ENCODE measurements at regions not wholly inside any gene's neighbourhood (a gene's known extent, or its start where the extent isn't known, plus 50 kb on each side); places are given as distances from the start of the nearest gene placed in this dataset.

DNA sequence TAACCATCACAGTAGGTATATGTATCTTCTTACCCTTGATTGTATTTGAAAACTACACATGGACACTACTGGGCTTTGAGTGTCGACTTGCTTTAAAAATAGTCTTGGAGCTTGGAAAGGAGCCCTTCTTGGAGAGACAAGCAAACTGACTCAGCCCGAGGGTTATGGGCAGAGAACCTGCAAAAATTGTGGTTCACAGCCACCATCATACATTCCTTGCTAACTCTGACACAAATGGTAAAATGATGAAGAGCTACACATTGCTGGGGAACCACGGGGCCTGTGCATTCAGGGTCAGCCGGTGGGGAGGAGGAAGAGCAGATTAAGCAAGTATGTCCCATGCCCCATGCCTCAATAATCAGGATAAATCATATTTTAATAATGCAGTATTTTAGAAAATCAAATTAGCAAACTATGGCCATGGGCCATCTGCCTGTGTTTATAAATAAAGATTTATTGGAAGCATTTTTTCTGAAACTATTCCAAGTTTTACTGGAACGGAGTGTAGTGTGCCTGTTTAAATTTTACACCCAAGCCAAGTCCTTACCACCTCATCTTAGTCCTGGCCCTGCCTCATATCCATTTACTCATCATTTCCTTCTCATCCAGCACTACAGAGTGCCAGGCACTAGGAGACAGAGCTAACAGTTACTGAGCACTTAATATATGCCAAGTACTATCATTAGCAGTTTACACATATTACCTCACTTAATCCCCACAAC, 195.7 kb downstream of the PALM2AKAP2 start:
- Mint-ChIP-seq H3K4me1 (peaks cover 4% of the 10 kb centered on the region), H3K9me3 (no peaks in the 10 kb centered on the region), H3K27ac (no peak overlapping the region), H3K27me3 (ENCODE audit: low read depth) (no peaks in the 10 kb centered on the region), H3K36me3 (ENCODE audit: low read depth) (no peaks in the 10 kb centered on the region), H3K4me3 (no peak overlapping the region)
- TF ChIP-seq CTCF (IDR thresholded peaks at IDR 0.05; ENCODE audit: unreplicated experiment in 3 of 3): no peak

DNA sequence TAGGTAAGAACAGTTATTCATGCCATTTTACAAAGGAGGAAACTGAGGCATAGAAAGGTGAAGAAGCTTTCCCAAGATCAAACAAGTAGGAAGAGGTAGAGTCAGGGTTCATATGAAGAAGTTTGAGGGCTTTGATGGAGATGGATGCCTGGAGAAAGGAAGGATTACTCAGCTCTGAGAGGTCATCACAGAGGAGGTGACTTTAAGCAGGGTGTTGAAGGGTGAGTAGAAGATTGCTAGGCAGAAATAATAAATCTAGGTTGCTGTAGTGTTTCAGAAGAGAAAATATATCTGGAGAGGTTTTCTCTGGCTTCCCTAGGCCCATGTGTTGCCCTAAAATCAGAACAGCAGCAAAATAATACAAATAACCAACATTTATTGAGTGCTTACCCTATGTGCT, 196.3 kb downstream of the PALM2AKAP2 start:
- H3K27me3 Mint-ChIP-seq (ENCODE audit: low read depth): no peaks in the 10 kb centered on the region
- H3K9me3 Mint-ChIP-seq: no peaks in the 10 kb centered on the region
- H3K27ac Mint-ChIP-seq: no peak overlapping the region
- TF ChIP-seq CTCF (IDR thresholded peaks at IDR 0.05; ENCODE audit: unreplicated experiment in 3 of 3): no peak
- H3K36me3 Mint-ChIP-seq (ENCODE audit: low read depth): no peaks in the 10 kb centered on the region
- H3K4me3 Mint-ChIP-seq: no peak overlapping the region
- H3K4me1 Mint-ChIP-seq: peaks cover 4% of the 10 kb centered on the region

GRCh38 chr9:109977521-109977920, 197.5 kb downstream of the PALM2AKAP2 start:
- Mint-ChIP-seq H3K36me3 (ENCODE audit: low read depth) (peaks cover 3% of the 10 kb centered on the region), H3K9me3 (no peaks in the 10 kb centered on the region), H3K4me1 (no peaks in the 10 kb centered on the region), H3K27me3 (ENCODE audit: low read depth) (peaks cover 3% of the 10 kb centered on the region), H3K27ac (no peak overlapping the region), H3K4me3 (no peak overlapping the region)
- TF ChIP-seq CTCF (IDR thresholded peaks at IDR 0.05; ENCODE audit: unreplicated experiment in 3 of 3): no peak

- no peak for TF ChIP-seq CTCF (IDR thresholded peaks at IDR 0.05; ENCODE audit: unreplicated experiment in 3 of 3)
- H3K36me3 Mint-ChIP-seq (ENCODE audit: low read depth): peaks cover 3% of the 10 kb centered on the region
- H3K9me3 Mint-ChIP-seq: no peaks in the 10 kb centered on the region
- no peak overlapping the region for H3K27ac Mint-ChIP-seq
- peaks cover 3% of the 10 kb centered on the region for H3K27me3 Mint-ChIP-seq (ENCODE audit: low read depth)
- H3K4me3 Mint-ChIP-seq: no peak overlapping the region
- H3K4me1 Mint-ChIP-seq: peaks cover 4% of the 10 kb centered on the region
Observed at GRCh38 chr9:109981091-109981490, 201.1 kb downstream of the PALM2AKAP2 start.

- Mint-ChIP-seq H3K27ac (peak overlapping the region; percentile 49 to 67 (median 54)), H3K27me3 (ENCODE audit: low read depth) (peaks cover 7% of the 10 kb centered on the region), H3K4me3 (no peak overlapping the region), H3K36me3 (ENCODE audit: low read depth) (peaks cover 3% of the 10 kb centered on the region), H3K9me3 (no peaks in the 10 kb centered on the region), H3K4me1 (peaks cover 13% of the 10 kb centered on the region)
- TF ChIP-seq CTCF (IDR thresholded peaks at IDR 0.05; ENCODE audit: unreplicated experiment in 3 of 3): no peak
Observed at GRCh38 chr9:109986521-109986991, 206.6 kb downstream of the PALM2AKAP2 start.

GRCh38 chr9:109989296-109989695, 209.3 kb downstream of the PALM2AKAP2 start:
- H3K4me3 Mint-ChIP-seq: no peak overlapping the region
- H3K27ac Mint-ChIP-seq: no peak overlapping the region
- peaks cover 3% of the 10 kb centered on the region for H3K27me3 Mint-ChIP-seq (ENCODE audit: low read depth)
- no peaks in the 10 kb centered on the region for H3K36me3 Mint-ChIP-seq (ENCODE audit: low read depth)
- no peaks in the 10 kb centered on the region for H3K9me3 Mint-ChIP-seq
- TF ChIP-seq CTCF (IDR thresholded peaks at IDR 0.05; ENCODE audit: unreplicated experiment in 3 of 3): no peak
- H3K4me1 Mint-ChIP-seq: peaks cover 13% of the 10 kb centered on the region
